Muscle layer of duodenum (tissue), 2 donors: ENCODE measurements at regions not wholly inside any gene's neighbourhood (a gene's known extent, or its start where the extent isn't known, plus 50 kb on each side); places are given as distances from the start of the nearest gene placed in this dataset.
A peak's percentile ranks its signal among the peaks of the same experiment; 100 is the strongest.

Experiments
- H3K27ac ChIP-seq: one replicate; pipeline ENCODE4 v1.7.0; 2013; ENCODE audit warnings: mild to moderate bottlenecking, low read length
- H3K27me3 ChIP-seq: one replicate; pipeline ENCODE4 v1.7.0; 2013; ENCODE audit warnings: low read depth, mild to moderate bottlenecking, control low read depth, low read length
- H3K36me3 ChIP-seq, 2 donors: one replicate each; pipeline ENCODE4 v1.7.0; 2013; ENCODE audit warnings: low read length in 2 of 2, control low read depth in 1 of 2, mild to moderate bottlenecking in 1 of 2; ENCODE audit not compliant: insufficient read depth in 2 of 2, control insufficient read depth in 1 of 2
- H3K4me1 ChIP-seq, 2 donors: one replicate each; pipeline ENCODE4 v1.7.0; 2013; ENCODE audit warnings: low read length in 2 of 2, mild to moderate bottlenecking in 2 of 2, control low read depth in 1 of 2, moderate library complexity in 1 of 2; ENCODE audit not compliant: insufficient read depth in 2 of 2, control insufficient read depth in 1 of 2
- H3K4me3 ChIP-seq, 2 donors: one replicate each; pipeline ENCODE4 v1.7.0; 2013; ENCODE audit warnings: low read length in 2 of 2, low read depth in 1 of 2, mild to moderate bottlenecking in 1 of 2
- H3K9me3 ChIP-seq, 2 donors: one replicate each; pipeline ENCODE4 v1.7.0; 2013; ENCODE audit warnings: low read length in 2 of 2, control low read depth in 1 of 2, mild to moderate bottlenecking in 1 of 2; ENCODE audit not compliant: control insufficient read depth in 1 of 2
- donor health status: healthy.

DNA sequence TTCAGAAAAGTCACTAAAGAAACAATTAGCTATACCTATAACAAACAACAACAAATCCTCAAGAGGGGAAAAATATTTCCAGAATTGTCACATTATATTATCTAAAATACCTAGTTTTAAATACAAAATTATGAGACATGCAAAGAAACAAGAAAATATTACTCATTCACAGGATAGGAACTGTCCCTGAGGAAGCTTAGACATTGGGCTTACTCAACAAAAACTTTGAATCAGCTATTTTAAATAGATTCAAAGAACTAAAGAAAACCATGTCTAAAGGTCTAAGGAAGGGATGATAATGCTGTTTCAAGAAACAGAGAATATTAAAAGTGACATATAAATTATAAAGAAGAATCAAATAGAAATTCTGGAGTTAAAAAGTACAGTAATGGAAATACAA, 131.9 kb upstream of the ZNF516 start:
- peaks cover 2 to 3% of the 10 kb centered on the region in 2 donors for H3K4me1 ChIP-seq
- no peak overlapping the region for H3K27ac ChIP-seq
- no peaks in the 10 kb centered on the region for H3K27me3 ChIP-seq
- H3K9me3 ChIP-seq = no peaks in the 10 kb centered on the region
- H3K36me3 ChIP-seq = no peaks in the 10 kb centered on the region
- H3K4me3 ChIP-seq = no peak overlapping the region

DNA sequence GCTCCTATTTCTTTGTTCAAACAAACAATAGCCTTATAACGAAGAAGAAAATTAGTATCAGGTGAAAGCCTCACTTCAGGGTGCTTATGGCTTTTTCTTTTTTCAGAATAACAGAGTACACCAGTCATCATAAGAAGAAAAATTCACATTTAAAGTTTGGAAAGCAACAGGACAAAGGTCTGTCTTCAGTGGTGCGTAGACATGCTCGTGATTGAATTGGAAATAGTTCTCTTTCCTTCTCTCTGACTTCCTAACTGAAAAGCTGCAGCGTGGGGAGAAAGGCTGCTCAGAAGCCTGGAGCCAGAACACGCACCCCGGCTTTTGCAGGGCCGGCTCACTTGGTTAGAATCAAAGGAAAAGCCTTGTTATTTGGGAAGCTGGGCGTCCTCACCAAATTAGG, 127.6 kb upstream of the ZNF516 start:
- H3K9me3 ChIP-seq = no peaks in the 10 kb centered on the region
- no peaks in the 10 kb centered on the region for H3K27me3 ChIP-seq
- no peaks in the 10 kb centered on the region for H3K36me3 ChIP-seq
- peak overlapping the region; percentile 18 for H3K27ac ChIP-seq
- H3K4me3 ChIP-seq = no peak overlapping the region
- peaks cover 8 to 34% of the 10 kb centered on the region in 2 donors for H3K4me1 ChIP-seq

DNA sequence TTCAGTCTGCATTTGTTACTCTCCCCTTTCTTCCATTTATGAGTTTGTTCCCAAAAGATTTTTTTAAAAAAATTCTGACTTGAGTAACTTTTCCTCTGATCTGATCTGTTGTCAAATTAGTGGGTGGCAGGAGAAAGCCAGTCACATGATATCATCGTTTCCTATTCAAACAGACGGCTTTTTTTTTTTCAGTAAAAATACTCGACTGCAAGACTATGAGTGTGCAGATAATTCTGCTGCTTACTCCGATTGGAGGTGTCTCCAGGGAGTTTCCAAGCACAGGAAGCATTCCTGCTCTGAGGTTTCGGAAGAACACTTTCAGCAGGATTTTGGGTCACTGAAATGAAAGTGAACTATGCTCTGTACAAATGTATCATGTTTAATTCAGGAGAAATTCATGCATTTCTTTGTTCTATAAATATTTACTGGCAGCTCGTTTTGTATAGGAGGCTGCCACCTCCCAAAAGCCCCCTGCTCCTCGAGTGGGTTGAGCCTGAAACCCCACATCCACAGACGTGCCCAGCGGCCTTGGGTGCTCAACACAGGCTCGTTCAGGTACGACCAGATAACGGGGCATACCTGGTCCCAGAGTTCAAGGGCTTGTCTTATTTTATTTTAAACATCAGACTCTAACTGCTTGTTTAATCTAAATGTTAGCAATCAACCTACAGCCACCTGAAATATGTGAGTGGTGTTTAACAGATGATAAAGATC, 126.9 kb upstream of the ZNF516 start:
- no peaks in the 10 kb centered on the region for H3K27me3 ChIP-seq
- H3K4me1 ChIP-seq = peaks cover 8 to 34% of the 10 kb centered on the region in 2 donors
- H3K9me3 ChIP-seq = no peaks in the 10 kb centered on the region
- peak overlapping the region; percentile 7 to 61 for H3K4me3 ChIP-seq
- peak overlapping the region; percentile 18 for H3K27ac ChIP-seq
- H3K36me3 ChIP-seq = no peaks in the 10 kb centered on the region

DNA sequence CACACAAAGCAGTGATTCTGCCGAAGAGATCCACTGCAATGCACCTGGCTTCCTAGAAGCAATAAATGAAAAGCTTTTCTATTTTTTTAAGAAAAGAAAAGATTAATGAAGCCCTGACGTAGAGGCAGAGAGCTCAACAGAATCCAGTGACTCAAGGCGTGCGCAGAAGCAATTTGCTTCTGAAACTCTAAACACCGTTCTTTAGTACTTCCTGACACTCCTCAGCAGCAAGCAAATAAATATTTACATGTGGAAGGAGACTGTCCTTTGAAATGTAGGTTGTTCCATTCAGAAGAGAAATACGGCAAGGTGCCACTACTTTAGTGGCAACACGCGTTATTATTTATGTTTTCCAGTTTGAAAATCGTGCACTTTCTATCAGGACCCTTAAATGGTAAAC, 126.2 kb upstream of the ZNF516 start:
- H3K36me3 ChIP-seq = no peaks in the 10 kb centered on the region
- no peaks in the 10 kb centered on the region for H3K9me3 ChIP-seq
- peak overlapping the region; percentile 61 to 63 for H3K4me3 ChIP-seq
- H3K27me3 ChIP-seq = no peaks in the 10 kb centered on the region
- peaks cover 8 to 34% of the 10 kb centered on the region in 2 donors for H3K4me1 ChIP-seq
- no peak overlapping the region for H3K27ac ChIP-seq

DNA sequence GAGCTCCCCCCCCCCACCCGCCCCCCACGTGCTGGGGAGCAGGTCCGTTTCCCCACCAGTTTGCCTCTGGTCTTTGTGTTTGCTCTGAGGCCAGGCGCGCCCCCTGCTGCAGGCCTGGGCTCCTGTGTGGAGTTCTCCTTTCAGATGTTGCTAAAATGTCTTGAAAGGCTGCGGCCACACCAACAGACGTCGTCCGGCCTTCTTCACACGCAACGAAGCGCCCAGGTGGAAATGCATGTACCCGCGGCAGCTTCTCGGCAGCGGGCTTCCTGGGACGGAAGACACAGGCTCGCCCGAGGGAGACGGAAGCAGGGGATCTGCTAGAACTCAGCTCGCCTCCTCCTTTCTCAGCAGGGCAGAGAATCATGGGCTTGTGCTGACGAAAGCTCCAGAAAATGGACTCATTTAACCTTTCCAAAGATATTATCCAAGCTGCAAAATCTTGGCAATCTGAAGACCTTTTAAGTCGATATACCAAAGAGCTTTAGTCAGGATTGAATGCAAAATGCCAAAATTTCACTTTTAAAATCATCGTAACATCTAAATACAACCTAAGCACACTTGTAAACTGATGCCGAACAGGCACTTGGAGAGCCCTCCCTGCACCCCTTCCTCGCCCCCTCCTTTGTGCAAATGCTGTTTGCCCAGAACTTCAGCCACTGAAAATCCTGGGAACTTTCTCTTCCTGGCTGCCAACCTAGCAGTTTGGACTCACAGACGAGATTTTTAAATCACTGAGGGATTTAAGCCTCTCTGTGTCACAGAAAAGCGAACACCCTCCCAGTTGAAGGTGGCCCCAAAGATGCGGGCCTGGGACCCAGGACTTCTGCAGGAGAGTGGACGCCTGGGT, 125.5 kb upstream of the ZNF516 start:
- Histone ChIP-seq H3K4me3 (peak overlapping the region; percentile 61 to 63), H3K27ac (no peak overlapping the region), H3K4me1 (peaks cover 8 to 34% of the 10 kb centered on the region in 2 donors), H3K36me3 (no peaks in the 10 kb centered on the region), H3K27me3 (no peaks in the 10 kb centered on the region), H3K9me3 (no peaks in the 10 kb centered on the region)

DNA sequence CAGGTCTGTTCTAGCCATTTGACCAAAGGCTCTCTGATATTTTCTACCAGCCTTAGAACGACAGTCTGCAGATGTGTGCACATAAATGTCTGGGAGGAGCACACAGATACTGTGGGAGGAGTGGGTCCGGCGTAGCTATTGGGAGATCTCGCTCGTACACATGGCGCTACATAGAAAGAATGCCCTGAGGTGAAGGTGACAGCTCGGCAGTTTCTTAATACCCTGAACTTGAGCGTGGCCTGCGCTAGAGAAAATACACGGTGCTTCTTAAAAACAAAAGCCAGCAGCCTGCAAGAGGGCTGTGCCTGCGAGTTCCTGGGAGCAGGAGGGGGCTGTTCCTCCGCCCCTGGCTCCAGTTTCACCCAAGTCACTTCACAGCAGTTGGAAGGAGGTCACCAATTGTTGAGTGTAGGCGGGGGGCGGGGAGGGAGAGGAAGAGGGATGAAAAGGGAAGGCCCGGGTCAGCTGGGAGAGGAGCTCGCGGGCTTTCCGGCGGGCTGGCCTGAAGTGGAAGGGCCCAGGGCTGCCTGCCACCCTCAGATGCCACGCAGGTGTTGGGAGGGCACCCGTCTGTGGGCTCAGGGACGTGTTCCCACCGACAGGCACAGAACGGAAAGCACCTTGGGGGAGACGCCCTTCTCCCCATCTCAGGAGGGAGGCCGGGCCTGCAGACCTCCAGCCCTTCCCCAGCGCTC, 124.7 kb upstream of the ZNF516 start:
- Histone ChIP-seq H3K4me3 (peak overlapping the region; percentile 10 to 63), H3K4me1 (peaks cover 8 to 34% of the 10 kb centered on the region in 2 donors), H3K27me3 (no peaks in the 10 kb centered on the region), H3K36me3 (no peaks in the 10 kb centered on the region), H3K9me3 (no peaks in the 10 kb centered on the region), H3K27ac (peak overlapping the region; percentile 24)

DNA sequence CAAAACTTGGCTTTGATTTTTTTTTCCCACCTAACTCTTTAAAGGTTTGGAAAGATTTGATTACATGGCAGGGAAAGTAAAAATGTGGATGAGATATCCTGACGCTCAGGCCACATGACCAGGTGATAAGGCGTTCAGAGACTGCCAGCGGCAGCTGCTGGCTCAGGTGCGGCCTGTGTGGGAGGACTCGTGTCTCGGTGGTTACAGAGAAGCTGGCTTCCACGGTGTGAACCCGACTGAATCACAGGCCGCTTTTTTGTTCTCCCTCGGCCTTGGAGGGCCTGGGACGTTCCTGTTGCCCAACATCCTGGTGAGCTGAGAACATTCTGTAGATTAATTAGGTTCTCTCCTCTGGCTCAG, 124.2 kb upstream of the ZNF516 start:
- H3K27ac ChIP-seq = peak overlapping the region; percentile 24
- H3K27me3 ChIP-seq = no peaks in the 10 kb centered on the region
- no peaks in the 10 kb centered on the region for H3K9me3 ChIP-seq
- H3K36me3 ChIP-seq = no peaks in the 10 kb centered on the region
- peaks cover 8 to 34% of the 10 kb centered on the region in 2 donors for H3K4me1 ChIP-seq
- peak overlapping the region; percentile 10 to 63 for H3K4me3 ChIP-seq

DNA sequence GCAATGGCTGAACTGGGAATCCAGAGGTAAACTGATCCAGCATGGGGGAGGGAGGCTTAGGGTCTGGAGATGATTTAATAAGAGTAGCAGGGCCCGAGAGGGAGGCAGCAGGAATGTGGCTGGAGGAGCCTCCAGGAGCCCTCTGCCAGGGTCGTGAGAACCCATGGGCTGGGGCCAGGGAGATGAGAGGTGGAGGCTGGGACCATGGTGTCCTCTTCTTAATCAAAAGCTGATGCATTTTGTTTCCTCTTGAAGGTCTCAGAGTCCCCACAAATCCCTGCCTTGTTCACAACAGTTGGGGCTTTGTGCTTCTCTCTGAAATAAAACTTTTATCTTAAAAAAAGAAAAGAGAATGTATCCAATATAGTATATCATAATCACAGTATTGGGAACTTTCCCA, 123.7 kb upstream of the ZNF516 start:
- Histone ChIP-seq H3K36me3 (no peaks in the 10 kb centered on the region), H3K27me3 (no peaks in the 10 kb centered on the region), H3K4me3 (no peak overlapping the region), H3K27ac (no peak overlapping the region), H3K4me1 (peaks cover 8 to 34% of the 10 kb centered on the region in 2 donors), H3K9me3 (no peaks in the 10 kb centered on the region)

DNA sequence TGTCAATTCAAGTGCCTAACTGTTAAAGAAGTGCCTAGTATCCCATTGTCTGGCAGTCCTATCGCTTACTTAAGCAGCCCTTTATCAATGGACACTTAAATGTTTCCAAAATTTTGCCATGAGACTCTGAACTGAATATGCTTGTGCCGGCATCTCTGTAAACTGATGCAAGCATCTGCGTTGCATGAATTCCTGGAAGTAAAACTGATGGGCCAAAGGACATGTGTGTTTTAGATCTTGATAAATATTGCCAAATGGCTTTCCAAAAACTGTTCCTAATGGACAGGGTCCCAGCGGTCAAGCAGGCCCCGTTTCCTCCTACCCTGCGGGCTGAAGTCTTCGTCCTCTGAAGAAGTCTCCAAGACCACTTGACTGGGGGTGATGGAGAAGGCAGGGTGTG, 121.3 kb upstream of the ZNF516 start:
- Histone ChIP-seq H3K36me3 (no peaks in the 10 kb centered on the region), H3K9me3 (no peaks in the 10 kb centered on the region), H3K27me3 (no peaks in the 10 kb centered on the region), H3K4me1 (peaks cover 4 to 26% of the 10 kb centered on the region in 2 donors), H3K4me3 (no peak overlapping the region), H3K27ac (no peak overlapping the region)

DNA sequence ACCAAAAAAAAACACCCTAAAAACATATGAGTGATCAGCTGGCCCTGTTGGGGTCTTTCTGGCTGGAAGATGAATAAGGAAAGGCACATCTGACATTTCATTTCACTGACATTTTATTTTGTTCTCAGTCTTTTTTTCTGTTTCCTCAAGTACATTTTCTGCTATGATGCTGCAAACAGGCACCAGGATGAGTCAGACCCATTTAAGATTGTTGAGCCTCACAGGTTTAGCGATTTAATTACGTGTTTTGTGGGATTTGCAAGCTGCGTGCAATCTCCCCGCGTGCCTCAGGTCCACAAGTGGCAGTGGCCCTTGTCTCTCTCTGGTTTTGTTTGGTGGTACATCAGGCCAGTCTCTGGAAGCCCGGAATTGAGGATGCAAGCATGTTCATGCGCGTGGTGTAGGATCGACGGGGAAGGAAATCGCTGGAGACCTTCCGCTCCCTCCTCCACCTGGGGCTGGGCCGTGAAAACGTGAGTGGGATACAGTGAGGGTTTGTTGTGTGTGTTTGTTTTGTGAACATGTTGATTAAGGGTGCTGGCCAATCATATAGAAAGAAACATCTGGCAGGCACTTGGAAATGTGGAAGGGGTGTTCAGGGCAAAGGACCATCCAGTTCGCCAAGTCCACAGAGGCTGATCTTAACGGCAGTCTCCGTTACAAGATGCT, 120.2 kb upstream of the ZNF516 start:
- Histone ChIP-seq H3K4me3 (no peak overlapping the region), H3K27me3 (no peaks in the 10 kb centered on the region), H3K36me3 (no peaks in the 10 kb centered on the region), H3K27ac (no peak overlapping the region), H3K4me1 (peaks cover 0 to 15% of the 10 kb centered on the region in 2 donors), H3K9me3 (no peaks in the 10 kb centered on the region)

DNA sequence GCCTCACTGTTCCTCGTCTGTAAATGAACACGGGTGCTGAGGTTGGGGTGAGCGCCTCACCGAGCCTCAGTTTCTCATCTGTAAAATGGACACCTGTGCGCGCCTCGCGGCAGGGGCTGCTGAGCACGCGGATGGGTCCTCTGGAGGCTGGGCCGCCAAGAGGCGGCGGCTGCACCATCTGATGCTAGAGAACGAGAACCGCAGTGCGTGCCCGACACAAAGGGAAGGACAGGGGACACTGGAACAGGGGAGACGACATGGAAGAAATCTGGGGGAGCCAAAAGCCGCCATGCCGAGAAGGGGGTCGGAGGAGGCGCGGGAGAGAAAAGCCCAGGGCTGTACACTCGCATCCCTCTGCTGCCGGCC, 118.7 kb upstream of the ZNF516 start:
- peaks cover 0 to 2% of the 10 kb centered on the region in 2 donors for H3K4me1 ChIP-seq
- no peaks in the 10 kb centered on the region for H3K36me3 ChIP-seq
- no peaks in the 10 kb centered on the region for H3K27me3 ChIP-seq
- no peaks in the 10 kb centered on the region for H3K9me3 ChIP-seq
- no peak overlapping the region for H3K4me3 ChIP-seq
- no peak overlapping the region for H3K27ac ChIP-seq
